ENCODE measurements at regions not wholly inside any gene's neighbourhood (a gene's known extent, or its start where the extent isn't known, plus 50 kb on each side); places are given as distances from the start of the nearest gene placed in this dataset.

GRCh38 chr16:56041556-56042140 is 149.6 kb upstream of the GNAO1 start:
- TF ChIP-seq CTCF (conservative IDR thresholded peaks at IDR 0.05; ENCODE audit: low read depth, low read length) (peak; percentile 43), EZH2 (IDR thresholded peaks at IDR 0.05; ENCODE audit: low read length, unreplicated experiment) (no peak)

Measured in PC-3 (cell line).